NCI-H446 treated with DMSO at 0.1 percent for 48 hours (cell line): ENCODE measurements at regions not wholly inside any gene's neighbourhood (a gene's known extent, or its start where the extent isn't known, plus 50 kb on each side); places are given as distances from the start of the nearest gene placed in this dataset.
"Not testable (repeated sequence)": the region's sequence is repeated elsewhere in the genome, so short reads cannot be mapped to it uniquely, and the experiment has no call there.

Experiments
- DNase-seq: peaks from one replicate; lab custom pipeline; 2025; lab: John Stamatoyannopoulos, UW

GRCh38 chr10:36765782-36766414 is 359.5 kb upstream of the ANKRD30A start:
- DNase-seq, result no peak

DNA sequence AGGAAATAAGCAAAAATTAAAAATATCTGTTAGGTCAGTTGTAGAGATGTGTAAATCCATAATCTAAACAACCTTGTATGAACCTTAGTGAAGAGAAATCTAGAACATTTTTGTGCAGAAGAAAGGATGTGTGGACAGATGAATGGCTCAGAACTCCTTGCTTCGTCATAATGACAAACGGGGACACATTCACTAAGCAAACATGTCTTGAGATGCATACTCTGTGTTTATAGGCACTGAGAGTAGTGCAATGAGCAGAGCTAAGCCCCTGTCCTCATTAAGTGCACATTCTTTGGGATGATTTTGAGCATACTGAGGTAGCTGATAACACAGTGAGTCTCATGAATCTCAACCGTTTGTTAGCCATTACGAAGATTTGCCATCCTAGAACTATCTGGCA is 360.6 kb upstream of the ANKRD30A start:
- DNase-seq, result no peak

GRCh38 chr10:36761121-36761520 is 364.3 kb upstream of the ANKRD30A start:
- no peak for DNase-seq

- no peak for DNase-seq
Observed at GRCh38 chr10:36759141-36759805, 366.1 kb upstream of the ANKRD30A start.

DNA sequence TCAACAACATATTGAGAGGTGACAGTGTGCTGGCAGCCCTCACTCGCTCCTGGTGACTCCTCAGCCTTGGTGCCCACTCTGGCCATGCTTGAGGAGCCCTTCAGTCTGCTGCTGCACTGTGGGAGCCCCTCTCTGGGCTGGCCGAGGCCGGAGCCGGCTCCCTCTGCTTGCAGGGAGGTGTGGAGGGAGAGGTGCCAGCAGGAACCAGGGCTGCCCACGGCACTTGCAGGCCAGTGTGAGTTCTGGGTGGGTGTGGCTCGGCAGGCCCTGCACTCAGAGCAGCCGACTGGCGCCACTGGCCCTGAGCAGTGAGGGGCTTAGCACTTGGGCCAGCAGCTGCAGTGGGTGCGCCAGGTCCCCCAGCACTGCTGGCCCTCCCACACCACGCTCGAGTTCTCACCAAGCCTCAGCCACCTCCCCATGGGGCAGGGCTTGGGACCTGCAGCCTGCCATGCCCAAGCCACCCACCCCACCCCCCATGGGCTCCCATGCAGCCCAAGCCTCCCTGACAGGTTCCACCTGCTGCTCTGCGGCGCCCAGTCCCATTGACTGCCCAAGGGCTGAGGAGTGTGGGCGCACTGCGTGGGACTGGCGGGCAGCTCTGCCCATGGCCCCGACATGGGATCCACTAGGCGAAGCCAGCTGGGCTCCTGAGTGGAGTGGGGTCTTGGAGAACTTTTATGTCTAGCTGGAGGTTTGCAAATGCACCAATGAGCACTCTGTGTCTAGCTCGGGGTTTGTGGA is 377.1 kb upstream of the ANKRD30A start:
- no peak for DNase-seq

- no peak for DNase-seq
Observed at GRCh38 chr10:36739884-36740445, 385.4 kb upstream of the ANKRD30A start.

GRCh38 chr10:36738738-36739431 is 386.5 kb upstream of the ANKRD30A start:
- no peak for DNase-seq

DNA sequence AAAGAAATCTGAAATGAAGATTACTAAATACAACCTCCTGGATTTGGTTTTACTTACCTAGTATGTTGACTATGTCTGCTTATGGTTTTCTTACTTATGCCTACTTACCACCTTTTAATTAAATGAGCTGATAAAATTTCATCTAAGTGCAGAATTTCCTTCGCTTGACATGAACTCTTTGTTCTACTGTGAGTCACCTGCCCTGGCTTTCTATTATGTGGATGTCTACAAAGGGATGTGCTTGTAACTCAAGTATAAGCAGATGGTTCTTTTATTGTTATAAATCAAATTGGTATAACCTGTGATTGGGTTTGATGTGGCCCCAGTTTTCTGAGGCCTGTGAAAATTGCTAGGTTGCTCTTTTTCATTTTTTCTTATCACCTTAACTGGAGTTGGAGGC is 389.1 kb upstream of the ANKRD30A start:
- no peak for DNase-seq

- DNase-seq, result not testable (repeated sequence)
Observed at GRCh38 chr10:36734590-36734989, 390.8 kb upstream of the ANKRD30A start.

DNA sequence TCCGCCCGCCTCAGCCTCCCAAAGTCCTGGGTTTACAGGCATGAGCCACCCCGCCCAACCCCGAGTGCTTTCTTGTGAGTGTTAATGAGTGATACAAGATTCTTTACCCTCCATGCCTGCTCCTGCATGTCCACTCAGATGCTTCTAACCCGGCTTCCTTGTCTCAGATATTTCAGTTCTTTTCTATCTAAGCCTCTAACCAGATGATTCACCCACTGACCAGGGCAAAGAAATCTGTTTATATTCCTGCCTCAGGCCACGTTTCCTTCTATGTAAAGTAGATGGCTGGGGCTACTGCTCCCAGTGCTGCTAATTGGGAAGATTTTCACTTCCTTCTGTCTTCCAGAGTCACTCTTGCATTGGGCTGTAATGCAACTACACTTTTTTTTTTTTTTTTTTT is 395.1 kb upstream of the ANKRD30A start:
- no peak for DNase-seq

DNA sequence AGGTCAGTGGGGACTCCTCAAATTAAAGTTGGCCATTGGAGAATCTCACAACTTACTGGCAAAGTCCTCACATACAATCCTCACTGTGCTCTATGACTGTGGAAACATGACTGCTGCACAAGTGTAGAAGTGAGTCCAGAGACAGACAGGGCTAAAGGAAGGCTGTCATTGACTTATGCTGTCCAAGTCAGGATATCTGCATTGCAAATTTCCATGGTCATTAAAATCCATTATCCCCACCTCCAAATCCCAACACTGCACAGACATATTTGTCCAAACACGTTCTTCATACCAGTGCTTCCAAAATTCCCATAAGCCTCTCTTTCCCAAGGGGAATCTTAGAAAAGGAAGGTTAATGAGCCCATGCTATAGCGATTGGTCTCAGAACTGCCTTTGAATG is 396.8 kb upstream of the ANKRD30A start:
- DNase-seq, result no peak

- peak; percentile 75 for DNase-seq
Observed at GRCh38 chr10:36725581-36726520, 399.5 kb upstream of the ANKRD30A start.

GRCh38 chr10:36722777-36723176 is 402.6 kb upstream of the ANKRD30A start:
- DNase-seq, result no peak

GRCh38 chr10:36721871-36722270 is 403.5 kb upstream of the ANKRD30A start:
- DNase-seq, result no peak

- no peak for DNase-seq
Observed at GRCh38 chr10:36720895-36721294, 404.5 kb upstream of the ANKRD30A start.

DNA sequence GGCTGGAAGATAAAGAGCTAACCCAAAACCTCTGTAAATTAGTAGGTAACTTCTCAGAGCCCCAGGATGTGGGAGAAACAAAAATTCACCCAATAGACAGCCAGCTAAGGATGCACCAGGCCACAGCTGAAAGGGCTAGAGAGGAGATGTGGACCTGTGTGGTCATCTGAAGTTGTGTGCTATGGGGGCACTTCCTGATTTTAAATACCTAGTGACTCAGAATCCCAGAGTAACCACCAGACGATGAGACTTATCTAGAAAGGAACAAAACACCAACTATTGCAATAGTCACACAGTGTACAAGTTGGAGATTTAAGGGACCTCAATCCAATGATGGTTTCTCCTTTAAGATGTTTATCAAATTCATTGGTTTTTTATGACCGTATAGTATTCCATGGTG is 408.3 kb upstream of the ANKRD30A start:
- DNase-seq, result no peak

DNA sequence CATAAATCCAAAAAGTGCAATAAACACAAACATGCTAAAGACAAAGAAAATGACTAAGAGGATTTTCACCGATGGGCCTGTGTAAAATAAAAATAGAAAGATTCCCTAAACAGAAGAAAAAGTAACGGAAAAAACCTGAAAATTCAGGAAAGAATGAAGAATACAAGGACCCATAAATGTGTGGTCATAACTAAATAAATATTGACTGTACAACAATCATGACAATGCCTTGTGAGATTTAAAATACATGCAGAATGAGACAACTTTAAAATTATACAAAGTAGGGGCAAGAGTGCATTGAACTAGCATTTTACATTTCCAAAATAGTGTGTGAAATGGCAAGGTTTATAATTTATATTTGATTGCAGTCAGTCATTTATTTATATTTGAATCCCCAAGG is 409.1 kb upstream of the ANKRD30A start:
- DNase-seq, result no peak

GRCh38 chr10:36712695-36713094 is 412.7 kb upstream of the ANKRD30A start:
- no peak for DNase-seq

- no peak for DNase-seq
Observed at GRCh38 chr10:36711361-36711760, 414.0 kb upstream of the ANKRD30A start.

DNA sequence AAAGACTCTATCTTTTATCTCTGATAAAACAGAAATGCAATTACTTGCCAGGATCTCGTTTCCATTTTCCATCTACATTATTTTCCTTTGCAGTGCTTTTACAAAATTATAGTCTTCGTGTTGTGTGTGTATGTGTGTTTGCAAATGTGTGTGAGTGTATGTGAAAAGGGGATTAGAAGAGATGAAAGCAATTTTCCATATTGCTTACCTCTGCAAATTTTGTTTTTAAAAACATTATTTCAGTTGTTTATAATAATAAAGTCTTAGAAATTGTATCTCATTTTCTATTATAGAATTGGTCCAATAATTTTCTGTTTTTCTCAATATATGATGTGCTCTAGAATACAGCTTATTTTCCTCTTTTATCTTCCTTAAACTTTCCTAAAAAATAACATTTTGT is 421.3 kb upstream of the ANKRD30A start:
- DNase-seq, result no peak

GRCh38 chr10:36703179-36703578 is 422.2 kb upstream of the ANKRD30A start:
- no peak for DNase-seq
